GM23338 (cell line): ENCODE measurements at regions not wholly inside any gene's neighbourhood (a gene's known extent, or its start where the extent isn't known, plus 50 kb on each side); places are given as distances from the start of the nearest gene placed in this dataset.

Source experiments
- ATAC-seq: fragments of 200-7000 bp; cut with Tn5 transposase; 3 replicates; pipeline ENCODE4 v1.9.1; 2020
- DNase-seq: peaks from one replicate; pipeline ENCODE4 v3.0.0-alpha.2; 2015; ENCODE audit warnings: low spot score
- H2AFZ ChIP-seq: fragments of 200-600 bp; sonication (generic); 2 replicates; pipeline ENCODE4 v1.8.0; 2016; ENCODE audit warnings: antibody characterized with exemption, mild to moderate bottlenecking, moderate library complexity
- H3F3A ChIP-seq: fragments of 200-600 bp; sonication (generic); replicated peaks from 2 replicates; pipeline ENCODE4 v1.8.0; 2017; ENCODE audit warnings: antibody characterized with exemption, mixed run types, low read depth
- H3K27ac ChIP-seq: fragments of 200-600 bp; sonication (generic); 2 replicates; pipeline ENCODE4 v1.6.1; 2016; ENCODE audit warnings: low read depth
- H3K27me3 ChIP-seq: fragments of 200-600 bp; sonication (generic); 2 replicates; pipeline ENCODE4 v1.8.0; 2016; ENCODE audit warnings: mild to moderate bottlenecking, mixed run types, moderate library complexity; ENCODE audit not compliant: insufficient read depth
- H3K36me3 ChIP-seq: fragments of 200-600 bp; sonication (generic); 2 replicates; pipeline ENCODE4 v1.8.0; 2016; ENCODE audit warnings: mild to moderate bottlenecking; ENCODE audit not compliant: insufficient read depth
- H3K4me1 ChIP-seq: fragments of 200-600 bp; sonication (generic); 2 replicates; pipeline ENCODE4 v1.8.0; 2016; ENCODE audit warnings: mild to moderate bottlenecking, moderate library complexity; ENCODE audit not compliant: insufficient read depth
- H3K4me2 ChIP-seq: fragments of 200-600 bp; sonication (generic); 2 replicates; pipeline ENCODE4 v1.7.1; 2017; ENCODE audit warnings: mixed run types
- H3K4me3 ChIP-seq: fragments of 200-600 bp; sonication (generic); 2 replicates; pipeline ENCODE4 v1.6.1; 2016; ENCODE audit warnings: mixed run types
- H3K79me2 ChIP-seq: fragments of 200-600 bp; sonication (generic); replicated peaks from 2 replicates; pipeline ENCODE4 v1.8.0; 2017; ENCODE audit warnings: mild to moderate bottlenecking; ENCODE audit not compliant: insufficient read depth
- H3K9me2 ChIP-seq: fragments of 200-600 bp; sonication (generic); 2 replicates; pipeline ENCODE4 v1.8.0; 2017; ENCODE audit not compliant: insufficient read depth
- H4K20me1 ChIP-seq: fragments of 200-600 bp; sonication (generic); replicated peaks from 2 replicates; pipeline ENCODE4 v1.8.0; 2017; ENCODE audit warnings: mild to moderate bottlenecking; ENCODE audit not compliant: insufficient read depth
- H3K27ac Mint-ChIP-seq: 2 replicates; pipeline ENCODE4 v1.8.0; 2020; ENCODE audit warnings: inconsistent platforms, mild to moderate bottlenecking, moderate library complexity, mixed read lengths
- H3K27me3 Mint-ChIP-seq: 3 replicates; pipeline ENCODE4 v1.8.0; 2022; ENCODE audit warnings: low read depth, mild to moderate bottlenecking, moderate library complexity, mixed read lengths, inconsistent platforms; ENCODE audit not compliant: insufficient read depth, poor library complexity
- H3K36me3 Mint-ChIP-seq: 3 replicates; pipeline ENCODE4 v1.8.0; 2021; ENCODE audit warnings: low read depth, mild to moderate bottlenecking, inconsistent platforms, moderate library complexity, mixed read lengths
- H3K4me1 Mint-ChIP-seq: 3 replicates; pipeline ENCODE4 v1.8.0; 2020; ENCODE audit warnings: mild to moderate bottlenecking, inconsistent platforms, mixed read lengths
- H3K4me3 Mint-ChIP-seq: 3 replicates; pipeline ENCODE4 v1.8.0; 2021; ENCODE audit warnings: moderate library complexity, mild to moderate bottlenecking, inconsistent platforms, mixed read lengths
- H3K9me3 Mint-ChIP-seq: 3 replicates; pipeline ENCODE4 v1.8.0; 2020; ENCODE audit warnings: moderate library complexity, mild to moderate bottlenecking, inconsistent platforms, mixed read lengths
- CTCF ChIP-seq, 2 experiments: fragments of 200-600 bp in 1 of 2; sonication (generic) in 1 of 2; conservative IDR thresholded peaks; 2 replicates each; pipeline versions ENCODE4 v1.5.1 to v1.6.1; 2016 to 2017; ENCODE audit warnings: antibody characterized with exemption in 2 of 2, low read depth in 2 of 2, mild to moderate bottlenecking in 2 of 2, moderate library complexity in 1 of 2
- EZH2 ChIP-seq: fragments of 200-600 bp; sonication (generic); IDR thresholded peaks from one replicate; pipeline ENCODE4 v1.8.0; 2017; ENCODE audit warnings: antibody characterized with exemption, mild to moderate bottlenecking, low read depth; ENCODE audit not compliant: unreplicated experiment
- POLR2AphosphoS5 ChIP-seq: IDR thresholded peaks from 2 replicates; pipeline ENCODE4 v1.6.1; 2016; ENCODE audit warnings: antibody characterized with exemption, low read depth
- ZNF331 ChIP-seq: fragments of 250-450 bp; sonication (Bioruptor Pico); IDR thresholded peaks from 2 replicates; pipeline ENCODE4 v1.5.0; 2020; ENCODE audit warnings: low read depth, mild to moderate bottlenecking, moderate library complexity
- ZNF462 ChIP-seq: fragments of 250-450 bp; sonication (Bioruptor Pico); IDR thresholded peaks from 2 replicates; pipeline ENCODE4 v1.5.0; 2020; ENCODE audit warnings: mild to moderate bottlenecking, moderate library complexity

- no peaks in the 10 kb centered on the region for H3K27me3 Mint-ChIP-seq
- Histone ChIP-seq H3K36me3 (no peaks in the 10 kb centered on the region), H3F3A (no peaks in the 10 kb centered on the region), H3K27ac (no peak overlapping the region), H3K4me2 (no peak overlapping the region), H3K4me3 (no peak overlapping the region), H3K27me3 (no peaks in the 10 kb centered on the region), H3K79me2 (no peaks in the 10 kb centered on the region), H3K9me2 (no peaks in the 10 kb centered on the region), H3K4me1 (no peaks in the 10 kb centered on the region), H2AFZ (no peak overlapping the region), H4K20me1 (no peaks in the 10 kb centered on the region)
- no peaks in the 10 kb centered on the region for H3K9me3 Mint-ChIP-seq
- no peak for ATAC-seq
- H3K4me1 Mint-ChIP-seq, result peaks cover 7% of the 10 kb centered on the region
- TF ChIP-seq ZNF331, result no peak
- TF ChIP-seq CTCF (conservative IDR thresholded peaks at IDR 0.05; ENCODE audit: low read depth in 2 of 2), result no peak
- no peak for TF ChIP-seq ZNF462 (CRISPR knock-in tag)
- TF ChIP-seq EZH2, result no peak
- TF ChIP-seq POLR2AphosphoS5, result no peak
- H3K4me3 Mint-ChIP-seq, result no peak overlapping the region
- no peaks in the 10 kb centered on the region for H3K36me3 Mint-ChIP-seq
- no peak for DNase-seq
- H3K27ac Mint-ChIP-seq, result no peak overlapping the region
These were observed 59.9 kb upstream of the TPP2 start for GRCh38 chr13:102536695-102537485.
